GM12878 (cell line): ENCODE measurements at regions not wholly inside any gene's neighbourhood (a gene's known extent, or its start where the extent isn't known, plus 50 kb on each side); places are given as distances from the start of the nearest gene placed in this dataset.

Experiments
- ATAC-seq: fragments of 200-7000 bp; cut with Tn5 transposase; 3 replicates; pipeline ENCODE4 v1.9.1; 2020; ENCODE audit warnings: mild to moderate bottlenecking, moderate library complexity
- BruUV-seq: library from RNA; stranded (reverse); fragments of 400-500 nt; replicated peaks from 2 replicates; lab custom pipeline; 2021; lab: Mats Ljungman, UMichigan
- CTCF ChIA-PET: fragments of 300-600 bp; sonication (Branson Sonifier 250); formaldehyde crosslinking; extraction: SDS; loops from one replicate; lab custom pipeline; 2021; ENCODE audit warnings: inconsistent platforms; lab: Yijun Ruan, JAX
- POLR2A ChIA-PET: fragments of 350-600 bp; formaldehyde crosslinking; extraction: SDS; loops from one replicate; lab custom pipeline; 2021; ENCODE audit warnings: inconsistent platforms; lab: Charles Lee
- RAD21 ChIA-PET: fragments of 300-600 bp; sonication (Branson Sonifier 250); formaldehyde crosslinking; loops from one replicate; lab custom pipeline; 2023; ENCODE audit warnings: antibody characterized with exemption; ENCODE audit not compliant: unreplicated experiment; lab: Charles Lee
- SMC1A ChIA-PET: fragments of 300-600 bp; sonication (Branson Sonifier 250); formaldehyde crosslinking; loops from one replicate; lab custom pipeline; 2023; ENCODE audit not compliant: unreplicated experiment, uncharacterized antibody; lab: Charles Lee
- DNase-seq: peaks from one replicate; pipeline ENCODE4 v3.0.0-alpha.2; 2011; ENCODE audit warnings: low read depth, low spot score
- FAIRE-seq: peaks from 3 replicates; lab custom pipeline; 2011; peaks lifted over from hg19 to GRCh38; lab: Jason Lieb, UNC
- H2AFZ ChIP-seq: 2 replicates; pipeline ENCODE4 v1.6.0; 2011; ENCODE audit warnings: low read depth, low read length, control low read depth; ENCODE audit not compliant: control insufficient read depth
- H3K27ac ChIP-seq: 2 replicates; pipeline ENCODE4 v1.5.1; 2011; ENCODE audit warnings: control low read depth; ENCODE audit not compliant: control insufficient read depth, insufficient read depth
- H3K27me3 ChIP-seq, 2 experiments: replicated peaks in 1 of 2; 2 replicates each; pipeline versions ENCODE4 v1.6.0 to v1.6.1; 2011; ENCODE audit warnings: low read length in 1 of 2; ENCODE audit not compliant: control insufficient read depth in 2 of 2, insufficient read depth in 2 of 2
- H3K36me3 ChIP-seq, 2 experiments: 2 replicates each; pipeline ENCODE4 v1.5.1; 2011; ENCODE audit warnings: low read length in 1 of 2; ENCODE audit not compliant: control insufficient read depth in 2 of 2, insufficient read depth in 2 of 2
- H3K4me1 ChIP-seq: 2 replicates; pipeline ENCODE4 v1.6.1; 2011; ENCODE audit warnings: mild to moderate bottlenecking, low read length, moderate library complexity, mixed read lengths; ENCODE audit not compliant: control insufficient read depth, insufficient read depth
- H3K4me2 ChIP-seq: 2 replicates; pipeline ENCODE4 v1.6.0; 2011; ENCODE audit warnings: control low read depth; ENCODE audit not compliant: control insufficient read depth, insufficient read depth
- H3K4me3 ChIP-seq: fragments of 200-600 bp; sonication (generic); 2 replicates; pipeline ENCODE4 v1.5.1; 2016
- H3K79me2 ChIP-seq: 2 replicates; pipeline ENCODE4 v1.6.0; 2011; ENCODE audit warnings: low read length; ENCODE audit not compliant: control insufficient read depth, insufficient read depth
- H3K9ac ChIP-seq: 2 replicates; pipeline ENCODE4 v1.8.0; 2011; ENCODE audit warnings: low read length, control low read depth, mixed read lengths; ENCODE audit not compliant: control insufficient read depth, insufficient read depth
- H3K9me3 ChIP-seq: replicated peaks from 3 replicates; pipeline ENCODE4 v1.5.1; 2011; ENCODE audit warnings: mild to moderate bottlenecking, low read length; ENCODE audit not compliant: control insufficient read depth, insufficient read depth
- H4K20me1 ChIP-seq: 2 replicates; pipeline ENCODE4 v1.6.0; 2011; ENCODE audit not compliant: control insufficient read depth, insufficient read depth
- ATF7 ChIP-seq: fragments of 450-650 bp; IDR thresholded peaks from 2 replicates; pipeline ENCODE4 v1.6.1; 2016; ENCODE audit warnings: low read depth, mild to moderate bottlenecking
- BRCA1 ChIP-seq: IDR thresholded peaks from 2 replicates; pipeline ENCODE4 v1.6.1; 2011; ENCODE audit warnings: low read depth, low read length, improper control_type of control experiment
- CEBPB ChIP-seq, 2 experiments: fragments of 150-350 bp in 1 of 2; IDR thresholded peaks; 2 replicates each; pipeline ENCODE4 v1.6.1; 2012 to 2014; ENCODE audit warnings: low read depth in 2 of 2, low read length in 2 of 2, borderline replicate concordance in 1 of 2, inconsistent platforms in 1 of 2
- CHD4 ChIP-seq: fragments of 200-600 bp; sonication (generic); IDR thresholded peaks from 2 replicates; pipeline ENCODE4 v1.6.1; 2016; ENCODE audit warnings: mild to moderate bottlenecking
- GABPA ChIP-seq: IDR thresholded peaks from 2 replicates; pipeline ENCODE4 v1.6.1; 2014; ENCODE audit warnings: antibody characterized with exemption, low read depth, mild to moderate bottlenecking, inconsistent platforms
- HDAC6 ChIP-seq: fragments of 200-600 bp; sonication (generic); IDR thresholded peaks from one replicate; pipeline ENCODE4 v1.8.0; 2017; ENCODE audit warnings: antibody characterized with exemption; ENCODE audit not compliant: unreplicated experiment
- MEF2A ChIP-seq: IDR thresholded peaks from 2 replicates; pipeline ENCODE4 v1.6.1; 2011; ENCODE audit warnings: low read depth, mild to moderate bottlenecking, low read length, moderate library complexity; ENCODE audit not compliant: insufficient read depth
- MYC ChIP-seq: IDR thresholded peaks from 2 replicates; pipeline ENCODE4 v1.6.1; 2011; ENCODE audit warnings: mild to moderate bottlenecking, low read length, moderate library complexity, inconsistent platforms; ENCODE audit not compliant: insufficient read depth, insufficient replicate concordance, insufficient read length, severe bottlenecking
- PAX5 ChIP-seq: IDR thresholded peaks from 2 replicates; pipeline ENCODE4 v1.6.1; 2011; ENCODE audit warnings: low read depth, low read length, borderline replicate concordance
- PAX8 ChIP-seq: fragments of 450-650 bp; IDR thresholded peaks from 2 replicates; pipeline ENCODE4 v1.6.1; 2017; ENCODE audit warnings: mild to moderate bottlenecking, moderate library complexity
- PML ChIP-seq: IDR thresholded peaks from 2 replicates; pipeline ENCODE4 v1.6.1; 2012; ENCODE audit warnings: low read length, inconsistent platforms
- SPI1 ChIP-seq: IDR thresholded peaks from 2 replicates; pipeline ENCODE4 v1.6.1; 2011; ENCODE audit warnings: low read depth, mild to moderate bottlenecking, low read length, moderate library complexity, borderline replicate concordance; ENCODE audit not compliant: insufficient read depth
- ZNF217 ChIP-seq: fragments of 450-650 bp; IDR thresholded peaks from 2 replicates; pipeline ENCODE4 v1.6.1; 2017; ENCODE audit warnings: antibody characterized with exemption, mild to moderate bottlenecking
- ZNF274 ChIP-seq: IDR thresholded peaks from one replicate; pipeline ENCODE4 v1.8.0; 2011; ENCODE audit not compliant: insufficient read length, insufficient read depth
- WGBS: methylation state at CpG from one replicate; pipeline ENCODE4 v1.1.6; 2016; ENCODE audit warnings: low lambda C conversion rate; ENCODE audit not compliant: insufficient replicate concordance, insufficient coverage; ENCODE audit errors: missing lambda C conversion rate; 5-methylcytosine and 5-hydroxymethylcytosine counted together
- in situ Hi-C: fragments of 300-500 bp; cut with MboI; formaldehyde crosslinking; loops from 9 replicates; pipeline ENCODE4 v1.14.3; 2018; ENCODE audit warnings: mixed read lengths
- intact Hi-C: fragments of 100-400 bp; cut with micrococcal nuclease; formaldehyde crosslinking; loops from one replicate; pipeline ENCODE4 v1.14.2; 2022; ENCODE audit not compliant: unreplicated experiment
- TF ChIP-seq, protein P1 (sequence below): IDR thresholded peaks from 2 replicates; pipeline ENCODE4 v1.6.1; 2012; ENCODE audit warnings: low read depth, low read length, improper control_type of control experiment
- TF ChIP-seq, protein P2 (sequence below): fragments of 450-650 bp; IDR thresholded peaks from 2 replicates; pipeline ENCODE4 v1.6.1; 2014; ENCODE audit warnings: mild to moderate bottlenecking
- TF ChIP-seq, protein P3 (sequence below): IDR thresholded peaks from 2 replicates; pipeline ENCODE4 v1.6.1; 2012; ENCODE audit warnings: low read depth, low read length, improper control_type of control experiment

DNA sequence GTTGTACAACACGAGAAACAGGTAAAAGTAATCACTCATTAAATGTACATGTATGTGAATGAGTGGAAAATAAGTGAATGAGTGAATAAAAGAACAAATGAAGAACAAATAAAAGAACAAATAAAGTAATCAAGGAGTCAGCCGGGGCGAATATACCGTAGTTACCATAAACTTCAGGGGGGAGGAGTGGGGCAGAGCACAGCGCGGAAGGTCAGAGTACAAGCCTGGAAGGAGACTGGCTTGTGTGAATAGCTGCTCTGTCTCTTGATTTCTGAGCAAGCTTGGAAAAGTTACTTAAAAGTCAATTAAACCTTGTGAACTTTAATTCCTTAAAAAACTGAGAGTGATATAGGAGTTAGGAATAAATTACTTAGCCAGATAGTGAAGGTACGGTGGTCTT is 466.5 kb upstream of the CNTN4 start:
- Histone ChIP-seq H3K79me2 (no peaks in the 10 kb centered on the region), H3K9me3 (no peaks in the 10 kb centered on the region), H3K9ac (no peak overlapping the region), H3K4me1 (no peaks in the 10 kb centered on the region), H3K4me3 (no peak overlapping the region), H4K20me1 (no peaks in the 10 kb centered on the region)
- FAIRE-seq = no peak
- CTCF ChIA-PET = no interaction called here
- ATAC-seq = no peak
- POLR2A ChIA-PET = no interaction called here
- TF ChIP-seq, protein P1, sequence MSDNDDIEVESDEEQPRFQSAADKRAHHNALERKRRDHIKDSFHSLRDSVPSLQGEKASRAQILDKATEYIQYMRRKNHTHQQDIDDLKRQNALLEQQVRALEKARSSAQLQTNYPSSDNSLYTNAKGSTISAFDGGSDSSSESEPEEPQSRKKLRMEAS = no peak
- no peak for TF ChIP-seq ZNF217
- TF ChIP-seq, protein P2, sequence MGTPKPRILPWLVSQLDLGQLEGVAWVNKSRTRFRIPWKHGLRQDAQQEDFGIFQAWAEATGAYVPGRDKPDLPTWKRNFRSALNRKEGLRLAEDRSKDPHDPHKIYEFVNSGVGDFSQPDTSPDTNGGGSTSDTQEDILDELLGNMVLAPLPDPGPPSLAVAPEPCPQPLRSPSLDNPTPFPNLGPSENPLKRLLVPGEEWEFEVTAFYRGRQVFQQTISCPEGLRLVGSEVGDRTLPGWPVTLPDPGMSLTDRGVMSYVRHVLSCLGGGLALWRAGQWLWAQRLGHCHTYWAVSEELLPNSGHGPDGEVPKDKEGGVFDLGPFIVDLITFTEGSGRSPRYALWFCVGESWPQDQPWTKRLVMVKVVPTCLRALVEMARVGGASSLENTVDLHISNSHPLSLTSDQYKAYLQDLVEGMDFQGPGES = no peak
- TF ChIP-seq MEF2A = no peak
- TF ChIP-seq HDAC6 = no peak
- no peak for TF ChIP-seq ZNF274
- TF ChIP-seq, protein P3, sequence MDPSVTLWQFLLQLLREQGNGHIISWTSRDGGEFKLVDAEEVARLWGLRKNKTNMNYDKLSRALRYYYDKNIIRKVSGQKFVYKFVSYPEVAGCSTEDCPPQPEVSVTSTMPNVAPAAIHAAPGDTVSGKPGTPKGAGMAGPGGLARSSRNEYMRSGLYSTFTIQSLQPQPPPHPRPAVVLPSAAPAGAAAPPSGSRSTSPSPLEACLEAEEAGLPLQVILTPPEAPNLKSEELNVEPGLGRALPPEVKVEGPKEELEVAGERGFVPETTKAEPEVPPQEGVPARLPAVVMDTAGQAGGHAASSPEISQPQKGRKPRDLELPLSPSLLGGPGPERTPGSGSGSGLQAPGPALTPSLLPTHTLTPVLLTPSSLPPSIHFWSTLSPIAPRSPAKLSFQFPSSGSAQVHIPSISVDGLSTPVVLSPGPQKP = no peak
- no peak for TF ChIP-seq PAX8
- no peak for TF ChIP-seq MYC
- no peak for TF ChIP-seq GABPA
- TF ChIP-seq CEBPB (IDR thresholded peaks at IDR 0.05; ENCODE audit: borderline replicate concordance in 1 of 2, low read depth in 2 of 2, low read length in 2 of 2) = no peak
- TF ChIP-seq PML = no peak
- no peak for TF ChIP-seq CHD4
- TF ChIP-seq SPI1 = no peak
- no peak for TF ChIP-seq ATF7
- no peak for TF ChIP-seq PAX5
- TF ChIP-seq BRCA1 = no peak
- TF ChIP-seq, all 136 proteins: peak for 0
- H2AFZ ChIP-seq = no peak overlapping the region
- ChIA-PET SMC1A (no interaction called here), RAD21 (no interaction called here)
- H3K27ac ChIP-seq = no peak overlapping the region
- in situ Hi-C loops (no loop called here), intact Hi-C loops (no loop called here)
- 48% methylated on average over 7 of the region's 7 CpGs for WGBS
- H3K27me3 ChIP-seq = no peaks in the 10 kb centered on the region
- H3K36me3 ChIP-seq = no peaks in the 10 kb centered on the region
- no TSS peak for BruUV-seq
- no peak for DNase-seq
- no peak overlapping the region for H3K4me2 ChIP-seq
